ENCODE measurements at regions not wholly inside any gene's neighbourhood (a gene's known extent, or its start where the extent isn't known, plus 50 kb on each side); places are given as distances from the start of the nearest gene placed in this dataset.

GRCh38 chr9:86670536-86670935 lies 276.8 kb downstream of the GAS1 start:
- TF ChIP-seq EP300 (IDR thresholded peaks at IDR 0.05) (no peak), CTCF (IDR thresholded peaks at IDR 0.05) (no peak), POLR2A (IDR thresholded peaks at IDR 0.05; ENCODE audit: low read depth) (no peak)

Data from esophagus muscularis mucosa (tissue), 4 donors.